ENCODE measurements at regions not wholly inside any gene's neighbourhood (a gene's known extent, or its start where the extent isn't known, plus 50 kb on each side); places are given as distances from the start of the nearest gene placed in this dataset.
A peak's percentile ranks its signal among the peaks of the same experiment; 100 is the strongest.

GRCh38 chr6:148164645-148165044 is 178.0 kb upstream of the SASH1 start:
- no peak overlapping the region for H3K4me3 ChIP-seq (ENCODE audit: low read depth, low read length)
- no peaks in the 10 kb centered on the region for H3K36me3 ChIP-seq
- H3K4me1 ChIP-seq, result no peaks in the 10 kb centered on the region
- DNase-seq, result no peak
- no peaks in the 10 kb centered on the region for H3K27me3 ChIP-seq
- no peaks in the 10 kb centered on the region for H3K9me3 ChIP-seq
- no peak for TF ChIP-seq CTCF (IDR thresholded peaks at IDR 0.05; ENCODE audit: low read depth, low read length)

- Histone ChIP-seq H3K4me1 (no peaks in the 10 kb centered on the region), H3K27me3 (no peaks in the 10 kb centered on the region), H3K9me3 (no peaks in the 10 kb centered on the region), H3K4me3 (ENCODE audit: low read depth, low read length) (no peak overlapping the region), H3K36me3 (no peaks in the 10 kb centered on the region)
- peak; percentile 63 for TF ChIP-seq CTCF (IDR thresholded peaks at IDR 0.05; ENCODE audit: low read depth, low read length)
- DNase-seq, result no peak
Observed at GRCh38 chr6:148166339-148166968, 176.2 kb upstream of the SASH1 start.

- Histone ChIP-seq H3K9me3 (no peaks in the 10 kb centered on the region), H3K27me3 (no peaks in the 10 kb centered on the region), H3K4me3 (ENCODE audit: low read depth, low read length) (no peak overlapping the region), H3K4me1 (no peaks in the 10 kb centered on the region), H3K36me3 (no peaks in the 10 kb centered on the region)
- DNase-seq, result no peak
- TF ChIP-seq CTCF (IDR thresholded peaks at IDR 0.05; ENCODE audit: low read depth, low read length), result no peak
Observed at GRCh38 chr6:148169706-148170105, 172.9 kb upstream of the SASH1 start.

GRCh38 chr6:148170286-148170685 is 172.4 kb upstream of the SASH1 start:
- TF ChIP-seq CTCF (IDR thresholded peaks at IDR 0.05; ENCODE audit: low read depth, low read length), result no peak
- no peaks in the 10 kb centered on the region for H3K4me1 ChIP-seq
- no peak overlapping the region for H3K4me3 ChIP-seq (ENCODE audit: low read depth, low read length)
- no peaks in the 10 kb centered on the region for H3K36me3 ChIP-seq
- DNase-seq, result no peak
- H3K9me3 ChIP-seq, result no peaks in the 10 kb centered on the region
- no peaks in the 10 kb centered on the region for H3K27me3 ChIP-seq

- H3K4me3 ChIP-seq (ENCODE audit: low read depth, low read length), result no peak overlapping the region
- H3K9me3 ChIP-seq, result no peaks in the 10 kb centered on the region
- no peaks in the 10 kb centered on the region for H3K4me1 ChIP-seq
- DNase-seq, result no peak
- no peak for TF ChIP-seq CTCF (IDR thresholded peaks at IDR 0.05; ENCODE audit: low read depth, low read length)
- no peaks in the 10 kb centered on the region for H3K36me3 ChIP-seq
- H3K27me3 ChIP-seq, result no peaks in the 10 kb centered on the region
Observed at GRCh38 chr6:148173548-148173947, 169.1 kb upstream of the SASH1 start.

- Histone ChIP-seq H3K36me3 (no peaks in the 10 kb centered on the region), H3K4me1 (no peaks in the 10 kb centered on the region), H3K9me3 (no peaks in the 10 kb centered on the region), H3K4me3 (ENCODE audit: low read depth, low read length) (no peak overlapping the region), H3K27me3 (no peaks in the 10 kb centered on the region)
- DNase-seq, result no peak
- no peak for TF ChIP-seq CTCF (IDR thresholded peaks at IDR 0.05; ENCODE audit: low read depth, low read length)
Observed at GRCh38 chr6:148175550-148176188, 167.0 kb upstream of the SASH1 start.

All from BE2C (cell line).